A549 (cell line): ENCODE measurements at regions not wholly inside any gene's neighbourhood (a gene's known extent, or its start where the extent isn't known, plus 50 kb on each side); places are given as distances from the start of the nearest gene placed in this dataset.

Source experiments
- JUNB ChIP-seq: fragments of >200 bp; sonication (Bioruptor Twin); formaldehyde crosslinking; IDR thresholded peaks from 2 replicates; pipeline ENCODE4 v1.6.1; 2016
- KDM1A ChIP-seq: fragments of 200-600 bp; sonication (generic); IDR thresholded peaks from 2 replicates; pipeline ENCODE4 v1.6.1; 2016; ENCODE audit warnings: low read depth, mild to moderate bottlenecking
- TF ChIP-seq, protein P1 (sequence below): IDR thresholded peaks from 2 replicates; pipeline ENCODE4 v1.6.1; 2012
- TF ChIP-seq, protein P2 (sequence below): fragments of >200 bp; sonication (Bioruptor Twin); formaldehyde crosslinking; IDR thresholded peaks from 3 replicates; pipeline ENCODE4 v1.5.1; 2016

DNA sequence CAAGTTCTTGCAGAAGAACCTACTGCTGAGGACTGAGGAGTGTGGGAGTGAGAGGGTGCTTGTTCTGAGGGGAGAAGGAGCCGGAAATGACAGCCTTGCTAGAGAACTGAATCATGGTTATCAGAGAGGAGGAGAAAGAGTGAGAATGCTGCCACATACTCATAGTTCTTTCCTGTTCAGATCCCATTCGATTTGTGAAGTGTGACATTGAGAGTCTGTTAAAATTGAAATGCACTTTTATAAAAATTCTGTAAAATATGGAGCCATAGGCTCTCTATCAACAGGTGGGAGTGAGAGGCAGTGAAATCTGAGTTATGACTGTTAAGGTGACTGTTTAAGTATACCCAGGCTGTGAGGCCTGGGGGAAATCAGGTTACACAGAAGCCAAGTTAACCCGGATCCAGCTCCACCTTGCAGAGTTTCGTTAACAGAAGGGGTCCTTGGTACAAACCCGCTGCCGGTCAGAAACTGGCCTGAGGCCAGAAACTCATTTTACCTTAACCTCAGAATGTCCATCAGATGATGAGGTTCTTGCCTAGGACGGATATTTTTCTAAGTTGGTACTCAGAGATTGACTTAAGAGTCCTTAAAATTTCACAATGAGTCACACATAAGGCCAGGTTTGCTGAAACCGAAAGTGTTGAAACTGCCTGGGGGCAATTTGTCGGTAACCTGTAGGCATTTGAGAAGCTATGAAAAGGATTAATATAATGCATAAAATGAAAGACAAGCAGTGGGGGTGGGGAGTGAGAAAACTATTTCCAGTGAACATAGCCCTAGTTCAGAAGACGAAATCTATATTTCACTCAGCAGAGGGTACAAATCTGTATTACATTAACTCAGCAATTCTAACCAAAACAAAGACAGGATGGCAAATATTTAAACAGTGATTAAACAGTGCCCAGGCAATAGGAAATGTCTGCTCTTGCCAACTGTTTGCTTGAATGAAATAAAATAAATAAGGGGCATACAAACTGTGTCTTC lies 350.5 kb downstream of the KCNRG start:
- TF ChIP-seq KDM1A (no peak), JUNB (peak; percentile 68)
- TF ChIP-seq, protein P1, sequence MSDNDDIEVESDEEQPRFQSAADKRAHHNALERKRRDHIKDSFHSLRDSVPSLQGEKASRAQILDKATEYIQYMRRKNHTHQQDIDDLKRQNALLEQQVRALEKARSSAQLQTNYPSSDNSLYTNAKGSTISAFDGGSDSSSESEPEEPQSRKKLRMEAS = no peak
- TF ChIP-seq, protein P2, sequence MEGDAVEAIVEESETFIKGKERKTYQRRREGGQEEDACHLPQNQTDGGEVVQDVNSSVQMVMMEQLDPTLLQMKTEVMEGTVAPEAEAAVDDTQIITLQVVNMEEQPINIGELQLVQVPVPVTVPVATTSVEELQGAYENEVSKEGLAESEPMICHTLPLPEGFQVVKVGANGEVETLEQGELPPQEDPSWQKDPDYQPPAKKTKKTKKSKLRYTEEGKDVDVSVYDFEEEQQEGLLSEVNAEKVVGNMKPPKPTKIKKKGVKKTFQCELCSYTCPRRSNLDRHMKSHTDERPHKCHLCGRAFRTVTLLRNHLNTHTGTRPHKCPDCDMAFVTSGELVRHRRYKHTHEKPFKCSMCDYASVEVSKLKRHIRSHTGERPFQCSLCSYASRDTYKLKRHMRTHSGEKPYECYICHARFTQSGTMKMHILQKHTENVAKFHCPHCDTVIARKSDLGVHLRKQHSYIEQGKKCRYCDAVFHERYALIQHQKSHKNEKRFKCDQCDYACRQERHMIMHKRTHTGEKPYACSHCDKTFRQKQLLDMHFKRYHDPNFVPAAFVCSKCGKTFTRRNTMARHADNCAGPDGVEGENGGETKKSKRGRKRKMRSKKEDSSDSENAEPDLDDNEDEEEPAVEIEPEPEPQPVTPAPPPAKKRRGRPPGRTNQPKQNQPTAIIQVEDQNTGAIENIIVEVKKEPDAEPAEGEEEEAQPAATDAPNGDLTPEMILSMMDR = no peak
